Activated naive CD4-positive, alpha-beta T cell treated with anti-CD3 and anti-CD28 coated beads, Interleukin-2, amount 50 U/mL, for 16 hours (primary cell): ENCODE measurements at regions not wholly inside any gene's neighbourhood (a gene's known extent, or its start where the extent isn't known, plus 50 kb on each side); places are given as distances from the start of the nearest gene placed in this dataset.

Experiments used
- DNase-seq: peaks from one replicate; pipeline ENCODE4 v3.0.0-alpha.2; 2020

GRCh38 chr20:21812379-21812778, 106.9 kb downstream of the PAX1 start:
- DNase-seq, result no peak

DNA sequence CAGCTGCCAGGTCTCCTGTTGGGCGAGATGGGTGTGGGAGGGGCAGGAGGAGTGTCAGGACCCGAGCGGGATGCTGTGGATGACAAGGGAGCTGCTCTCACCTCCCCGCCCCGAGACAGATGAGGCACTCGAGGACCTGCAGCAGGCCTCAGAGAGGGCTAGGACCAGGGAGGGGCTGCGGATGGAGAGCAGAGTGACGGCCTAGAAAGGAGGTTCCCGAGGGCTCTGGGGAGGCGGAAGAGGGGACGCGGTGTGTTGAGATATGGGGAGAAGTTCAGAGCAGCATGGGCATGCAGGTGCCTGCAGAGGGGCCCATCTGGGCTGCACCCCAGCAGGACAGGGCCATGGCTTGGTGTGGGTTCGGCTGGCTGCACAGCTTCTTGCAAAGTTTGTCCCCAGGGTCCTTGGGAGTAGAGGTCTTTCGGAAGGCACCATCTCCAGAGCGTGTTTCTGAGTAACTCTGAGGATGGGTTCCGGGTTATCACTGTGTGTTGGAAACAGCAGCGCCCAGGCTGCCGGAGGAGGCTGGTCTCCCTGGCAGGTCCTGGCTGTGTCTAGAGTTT, 104.6 kb downstream of the PAX1 start:
- no peak for DNase-seq

DNA sequence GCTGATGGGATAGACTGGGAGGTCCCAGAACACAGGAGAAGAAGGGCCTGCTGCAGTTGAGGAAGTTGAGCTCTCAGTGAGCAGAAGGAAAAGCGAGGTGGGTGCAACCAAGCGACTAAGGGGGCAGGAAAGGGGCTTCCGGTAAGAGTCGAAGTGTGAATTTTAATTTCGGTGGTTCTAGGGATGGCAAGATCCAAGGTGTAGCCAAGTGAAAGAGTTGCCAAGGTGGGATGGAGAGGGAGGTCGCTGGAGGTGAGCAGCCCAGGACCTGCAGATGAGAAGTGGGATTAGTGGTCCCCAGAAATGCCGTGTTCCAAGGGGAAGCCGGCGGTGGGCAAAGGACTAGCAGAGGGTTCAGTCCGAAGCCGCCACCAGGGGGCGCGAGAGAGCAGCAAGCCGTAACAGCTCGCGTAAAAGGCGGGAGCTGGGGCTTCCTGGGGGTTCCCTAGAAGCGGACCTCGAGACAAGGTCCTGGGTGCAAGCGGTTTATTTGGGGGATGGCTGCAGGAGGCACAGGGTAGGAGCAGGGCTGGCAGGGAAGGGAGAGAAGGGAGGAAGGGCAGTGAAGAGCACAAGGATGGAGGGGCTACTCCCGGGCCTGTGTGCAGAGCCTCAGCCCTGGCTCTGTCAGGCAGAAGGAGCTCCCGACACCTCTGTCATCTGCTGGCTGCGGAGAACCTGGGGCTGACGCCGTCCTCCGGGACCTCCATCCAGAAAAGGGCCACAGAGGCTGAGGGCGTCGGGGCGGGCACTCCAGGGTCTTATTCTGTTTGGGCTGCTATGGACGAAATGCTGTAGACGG, 103.6 kb downstream of the PAX1 start:
- DNase-seq, result no peak

DNA sequence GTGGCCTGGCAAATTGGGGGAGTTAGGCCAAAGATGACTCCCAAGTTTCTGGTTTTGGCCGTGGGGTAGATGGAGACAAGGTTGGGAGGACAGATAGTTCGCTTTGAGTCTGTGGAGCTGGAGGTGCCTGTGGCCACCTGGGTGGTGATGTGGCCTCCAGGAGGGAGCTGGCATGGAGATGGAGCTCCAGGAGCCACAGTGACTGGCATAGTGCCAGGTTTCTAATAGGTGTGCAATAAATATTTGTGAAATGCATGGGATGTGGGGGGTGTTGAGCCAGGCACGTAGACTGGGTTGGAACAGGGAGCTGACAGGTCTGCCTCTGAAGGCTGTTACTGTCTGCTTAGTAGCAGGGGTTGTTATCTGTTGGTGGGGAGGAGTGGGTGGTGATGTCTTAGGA, 102.7 kb downstream of the PAX1 start:
- no peak for DNase-seq

DNA sequence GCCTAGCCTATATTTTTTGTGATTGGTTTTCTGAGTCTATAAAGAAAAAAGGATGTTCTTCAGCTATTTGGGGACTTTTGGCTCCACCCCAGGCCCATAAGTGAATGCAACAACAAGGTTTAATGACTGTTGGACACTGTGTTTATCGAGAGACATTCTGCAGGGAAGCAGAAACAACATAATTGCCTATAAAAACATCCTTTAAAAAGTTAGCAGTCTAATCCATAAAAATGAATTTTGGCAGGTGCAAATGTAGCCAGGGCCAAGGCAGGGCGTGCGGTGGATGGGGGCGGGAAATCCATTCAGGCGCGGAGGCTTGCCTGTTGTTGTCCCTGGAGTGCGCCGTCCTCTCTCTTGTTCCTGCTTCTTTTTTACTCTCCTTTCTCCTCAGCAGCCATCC, 99.3 kb downstream of the PAX1 start:
- no peak for DNase-seq

- no peak for DNase-seq
These were observed 95.7 kb downstream of the PAX1 start for GRCh38 chr20:21801193-21801592.

GRCh38 chr20:21798384-21798783, 92.9 kb downstream of the PAX1 start:
- no peak for DNase-seq

DNA sequence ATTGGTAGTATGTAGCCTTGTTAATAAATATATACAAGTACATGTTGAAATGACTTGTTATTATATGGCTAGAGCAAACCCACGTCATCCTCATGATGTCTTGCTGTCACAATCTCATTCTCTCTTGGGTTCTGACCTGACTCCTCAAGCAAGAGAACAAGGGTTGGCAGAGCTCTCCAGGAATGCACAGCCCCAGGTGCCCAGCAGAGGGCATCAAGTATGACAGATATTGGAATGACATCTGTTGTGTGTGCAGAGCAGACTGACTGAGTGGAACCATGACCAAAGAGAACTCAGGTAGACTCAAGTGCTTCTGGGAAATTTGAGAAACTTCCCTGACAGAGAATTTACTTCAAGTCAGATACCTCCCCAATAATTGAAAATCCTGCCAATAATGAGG, 90.6 kb downstream of the PAX1 start:
- DNase-seq, result no peak

DNA sequence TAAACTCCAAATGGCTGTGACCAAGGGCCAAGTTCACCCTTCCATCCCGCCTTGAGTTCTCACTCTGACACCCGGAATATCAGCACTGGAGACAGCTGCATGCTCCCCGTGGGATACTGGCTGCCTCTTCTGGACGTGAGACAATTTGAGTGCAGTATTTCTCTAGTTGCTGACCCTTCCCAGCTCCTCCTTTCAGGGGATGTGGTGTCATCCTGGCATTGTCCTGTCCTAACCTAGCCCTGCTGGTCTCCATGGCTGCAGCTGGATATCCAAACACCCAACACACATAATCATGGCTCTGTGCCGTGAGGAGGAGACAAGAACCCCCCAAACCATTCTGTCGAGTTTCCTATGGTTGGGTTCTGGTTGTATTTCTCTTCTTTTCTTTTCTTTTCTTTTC, 82.6 kb downstream of the PAX1 start:
- no peak for DNase-seq

- no peak for DNase-seq
These were observed 76.1 kb downstream of the PAX1 start for GRCh38 chr20:21781446-21782075.

DNA sequence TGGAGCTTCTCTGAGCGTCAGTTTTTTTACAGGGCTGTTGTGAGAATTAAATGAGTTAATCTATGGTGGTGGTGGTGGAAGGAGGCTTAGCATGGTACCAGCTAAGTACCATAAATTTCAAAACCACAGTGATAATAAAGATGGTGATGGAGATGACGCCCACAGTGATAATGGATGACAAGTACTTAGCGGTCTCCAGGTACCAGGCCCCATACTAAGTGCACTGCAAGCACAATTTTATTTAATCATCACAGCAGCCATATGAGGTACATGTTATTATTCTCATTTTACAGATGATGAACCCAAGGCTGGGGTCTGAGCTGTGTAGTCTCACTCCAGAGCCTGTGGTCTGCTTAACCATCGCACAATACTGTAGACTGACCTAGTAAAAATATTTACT, 75.1 kb downstream of the PAX1 start:
- no peak for DNase-seq
